ENCODE measurements at regions not wholly inside any gene's neighbourhood (a gene's known extent, or its start where the extent isn't known, plus 50 kb on each side); places are given as distances from the start of the nearest gene placed in this dataset.

GRCh38 chr13:69545551-69545950 lies 562.1 kb upstream of the ATXN8OS start:
- Histone ChIP-seq H3K27me3 (no peaks in the 10 kb centered on the region), H3K9me3 (no peaks in the 10 kb centered on the region), H3K36me3 (no peaks in the 10 kb centered on the region), H3K4me1 (no peaks in the 10 kb centered on the region), H3K4me3 (ENCODE audit: low read depth, low read length) (no peak overlapping the region)
- DNase-seq = no peak
- no peak for TF ChIP-seq CTCF (IDR thresholded peaks at IDR 0.05; ENCODE audit: low read depth, low read length)

GRCh38 chr13:69524459-69525150 lies 583.0 kb upstream of the ATXN8OS start:
- DNase-seq = no peak
- TF ChIP-seq CTCF (IDR thresholded peaks at IDR 0.05; ENCODE audit: low read depth, low read length) = peak; percentile 39; the same call in 1 of the 2 replicates
- Histone ChIP-seq H3K4me1 (peaks cover 3% of the 10 kb centered on the region; the same call in 1 of the 2 replicates), H3K4me3 (ENCODE audit: low read depth, low read length) (no peak overlapping the region), H3K9me3 (no peaks in the 10 kb centered on the region), H3K27me3 (no peaks in the 10 kb centered on the region), H3K36me3 (no peaks in the 10 kb centered on the region)

GRCh38 chr13:69496981-69497380 lies 610.6 kb upstream of the ATXN8OS start:
- no peak overlapping the region for H3K4me3 ChIP-seq (ENCODE audit: low read depth, low read length)
- no peaks in the 10 kb centered on the region for H3K36me3 ChIP-seq

GRCh38 chr13:69495096-69495495 lies 612.5 kb upstream of the ATXN8OS start:
- H3K4me1 ChIP-seq = no peaks in the 10 kb centered on the region
- no peaks in the 10 kb centered on the region for H3K36me3 ChIP-seq
- H3K27me3 ChIP-seq = no peaks in the 10 kb centered on the region
- H3K4me3 ChIP-seq (ENCODE audit: low read depth, low read length) = no peak overlapping the region
- no peak for DNase-seq
- no peaks in the 10 kb centered on the region for H3K9me3 ChIP-seq
- TF ChIP-seq CTCF (IDR thresholded peaks at IDR 0.05; ENCODE audit: low read depth, low read length) = no peak

More at GRCh38 chr13:69496981-69497380, 610.6 kb upstream of the ATXN8OS start:
- H3K27me3 ChIP-seq = no peaks in the 10 kb centered on the region
- no peaks in the 10 kb centered on the region for H3K9me3 ChIP-seq
- no peaks in the 10 kb centered on the region for H3K4me1 ChIP-seq
- TF ChIP-seq CTCF (IDR thresholded peaks at IDR 0.05; ENCODE audit: low read depth, low read length) = no peak
- DNase-seq = no peak

- DNase-seq = no peak
- Histone ChIP-seq H3K9me3 (peaks cover 4% of the 10 kb centered on the region; the same call in 1 of the 2 replicates), H3K4me1 (no peaks in the 10 kb centered on the region), H3K36me3 (no peaks in the 10 kb centered on the region), H3K27me3 (no peaks in the 10 kb centered on the region), H3K4me3 (ENCODE audit: low read depth, low read length) (no peak overlapping the region)
- no peak for TF ChIP-seq CTCF (IDR thresholded peaks at IDR 0.05; ENCODE audit: low read depth, low read length)
Observed at GRCh38 chr13:69487576-69487975, 620.0 kb upstream of the ATXN8OS start.

DNA sequence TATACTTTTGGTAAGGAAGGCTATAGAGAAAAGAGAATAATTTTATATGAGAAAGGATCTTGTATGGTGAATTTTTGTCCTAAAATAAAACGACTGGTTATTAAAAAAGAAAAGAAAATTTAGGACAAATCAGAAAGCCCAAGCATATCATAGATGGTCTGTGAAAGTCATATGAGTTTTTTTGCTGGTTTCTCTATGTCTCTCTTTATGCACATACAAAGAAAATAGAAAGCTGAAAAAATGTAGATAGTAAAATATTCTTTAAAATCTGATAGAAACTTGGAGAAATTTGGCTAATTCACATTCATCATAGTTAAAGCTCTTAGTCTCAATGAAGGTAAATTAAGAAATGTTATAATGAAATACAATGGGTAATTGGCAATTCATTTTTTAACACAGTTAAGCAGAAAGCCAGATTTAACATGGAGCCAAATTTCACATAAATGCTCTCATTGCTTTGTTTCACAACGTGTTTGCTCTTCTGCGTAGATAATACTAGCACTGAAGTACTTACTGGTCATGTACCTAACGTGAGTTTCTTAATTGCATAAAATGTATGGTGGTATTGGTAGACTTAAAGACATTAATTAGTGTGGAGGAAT lies 621.5 kb upstream of the ATXN8OS start:
- Histone ChIP-seq H3K36me3 (no peaks in the 10 kb centered on the region), H3K4me3 (ENCODE audit: low read depth, low read length) (no peak overlapping the region), H3K9me3 (peaks cover 4% of the 10 kb centered on the region; the same call in 1 of the 2 replicates), H3K27me3 (no peaks in the 10 kb centered on the region), H3K4me1 (no peaks in the 10 kb centered on the region)
- TF ChIP-seq CTCF (IDR thresholded peaks at IDR 0.05; ENCODE audit: low read depth, low read length) = no peak
- no peak for DNase-seq
